Stomach (tissue), 4 donors: ENCODE measurements at regions not wholly inside any gene's neighbourhood (a gene's known extent, or its start where the extent isn't known, plus 50 kb on each side); places are given as distances from the start of the nearest gene placed in this dataset.

Experiments
- CTCF ChIP-seq, 7 experiments: fragments of 450-650 bp in 4 of 7; fragments of 200-600 bp in 3 of 7; sonication (generic) in 3 of 7; IDR thresholded peaks; one replicate each; pipeline ENCODE4 v1.5.1; 2016 to 2019; ENCODE audit warnings: antibody characterized with exemption in 7 of 7, control low read depth in 2 of 7, mild to moderate bottlenecking in 1 of 7
- POLR2A ChIP-seq, 4 donors: fragments of 450-650 bp; IDR thresholded peaks; one replicate each; pipeline ENCODE4 v1.6.1; 2016; ENCODE audit warnings: antibody characterized with exemption in 4 of 4, control low read depth in 2 of 4, mild to moderate bottlenecking in 1 of 4, moderate library complexity in 1 of 4
- POLR2AphosphoS5 ChIP-seq, 3 donors: sonication (generic); formaldehyde crosslinking; IDR thresholded peaks; one replicate each; pipeline ENCODE4 v1.6.1; 2016; ENCODE audit warnings: antibody characterized with exemption in 3 of 3

- TF ChIP-seq CTCF (IDR thresholded peaks at IDR 0.05) = no peak
- no peak for TF ChIP-seq POLR2AphosphoS5 (IDR thresholded peaks at IDR 0.05)
- TF ChIP-seq POLR2A (IDR thresholded peaks at IDR 0.05) = no peak
Measured at GRCh38 chr14:59075506-59075905, 113.0 kb upstream of the DAAM1 start.
